Esophagus squamous epithelium (tissue), 4 donors: ENCODE measurements at regions not wholly inside any gene's neighbourhood (a gene's known extent, or its start where the extent isn't known, plus 50 kb on each side); places are given as distances from the start of the nearest gene placed in this dataset.

Source experiments
- CTCF ChIP-seq, 6 experiments: fragments of 450-650 bp in 4 of 6; fragments of 200-600 bp in 2 of 6; sonication (generic) in 2 of 6; IDR thresholded peaks; one replicate each; pipeline ENCODE4 v1.5.1; 2016 to 2019; ENCODE audit warnings: antibody characterized with exemption in 6 of 6, mild to moderate bottlenecking in 4 of 6, moderate library complexity in 4 of 6
- POLR2A ChIP-seq, 4 donors: fragments of 450-650 bp; IDR thresholded peaks; one replicate each; pipeline ENCODE4 v1.6.1; 2017; ENCODE audit warnings: antibody characterized with exemption in 4 of 4, mild to moderate bottlenecking in 4 of 4, moderate library complexity in 3 of 4

GRCh38 chr6:126202707-126203106, 137.2 kb upstream of the CENPW start:
- TF ChIP-seq CTCF (IDR thresholded peaks at IDR 0.05) (no peak), POLR2A (IDR thresholded peaks at IDR 0.05) (no peak)
